ENCODE measurements at regions not wholly inside any gene's neighbourhood (a gene's known extent, or its start where the extent isn't known, plus 50 kb on each side); places are given as distances from the start of the nearest gene placed in this dataset.

- DNase-seq, result no peak
Measured at GRCh38 chr13:40151673-40152072, 496.2 kb downstream of the COG6 start.

GRCh38 chr13:40152145-40152544 lies 496.7 kb downstream of the COG6 start:
- no peak for DNase-seq

- DNase-seq, result no peak
Measured at GRCh38 chr13:40152922-40153321, 497.5 kb downstream of the COG6 start.

- no peak for DNase-seq
Measured at GRCh38 chr13:40153516-40153915, 498.1 kb downstream of the COG6 start.

- DNase-seq, result no peak
Measured at GRCh38 chr13:40155201-40155600, 499.7 kb downstream of the COG6 start.

- no peak for DNase-seq
Measured at GRCh38 chr13:40158218-40158617, 502.8 kb downstream of the COG6 start.

GRCh38 chr13:40158757-40159156 lies 503.3 kb downstream of the COG6 start:
- no peak for DNase-seq

GRCh38 chr13:40159736-40160135 lies 504.3 kb downstream of the COG6 start:
- no peak for DNase-seq

GRCh38 chr13:40160618-40161350 lies 505.3 kb downstream of the COG6 start:
- DNase-seq, result no peak

GRCh38 chr13:40161351-40161810 lies 505.1 kb downstream of the FOXO1 start:
- no peak for DNase-seq

- no peak for DNase-seq
Measured at GRCh38 chr13:40161931-40162330, 504.5 kb downstream of the FOXO1 start.

GRCh38 chr13:40163066-40164000 lies 503.1 kb downstream of the FOXO1 start:
- DNase-seq, result no peak

- DNase-seq, result no peak
Measured at GRCh38 chr13:40164133-40164532, 502.3 kb downstream of the FOXO1 start.

GRCh38 chr13:40165316-40165932 lies 501.0 kb downstream of the FOXO1 start:
- DNase-seq, result no peak

GRCh38 chr13:40167327-40167726 lies 499.1 kb downstream of the FOXO1 start:
- no peak for DNase-seq

GRCh38 chr13:40168425-40169166 lies 497.8 kb downstream of the FOXO1 start:
- DNase-seq, result no peak

- no peak for DNase-seq
Measured at GRCh38 chr13:40169476-40169875, 497.0 kb downstream of the FOXO1 start.

GRCh38 chr13:40170091-40170490 lies 496.4 kb downstream of the FOXO1 start:
- DNase-seq, result no peak

- DNase-seq, result no peak
Measured at GRCh38 chr13:40170982-40171381, 495.5 kb downstream of the FOXO1 start.

- DNase-seq, result no peak
Measured at GRCh38 chr13:40171566-40171965, 494.9 kb downstream of the FOXO1 start.

- DNase-seq, result no peak
Measured at GRCh38 chr13:40172149-40172591, 494.3 kb downstream of the FOXO1 start.

GRCh38 chr13:40172878-40173277 lies 493.6 kb downstream of the FOXO1 start:
- no peak for DNase-seq

GRCh38 chr13:40175639-40176038 lies 490.8 kb downstream of the FOXO1 start:
- DNase-seq, result no peak

Measured in activated effector memory CD4-positive, alpha-beta T cell treated with Interleukin-2 at 50 U/mL for 16 hours (primary cell).